ENCODE measurements at regions not wholly inside any gene's neighbourhood (a gene's known extent, or its start where the extent isn't known, plus 50 kb on each side); places are given as distances from the start of the nearest gene placed in this dataset.

DNA sequence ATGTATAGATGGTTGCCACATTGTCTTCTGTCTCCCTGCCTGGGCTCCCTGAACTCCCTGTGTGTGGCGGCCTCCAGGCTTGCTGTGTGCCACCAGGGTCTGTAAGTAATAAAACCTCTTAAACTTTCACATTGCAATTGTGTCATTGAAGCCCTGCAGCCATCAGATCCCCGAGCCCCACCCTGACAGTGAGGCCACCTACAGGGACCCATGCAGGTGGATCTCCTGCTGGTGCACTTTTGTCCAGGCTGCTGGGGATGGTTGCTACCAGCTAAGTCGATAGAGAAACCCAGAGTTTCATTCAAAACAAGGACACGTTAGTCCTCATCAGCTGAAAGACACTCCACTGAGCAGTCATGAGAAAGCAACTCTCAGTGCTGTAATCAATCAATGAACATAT lies 133.6 kb upstream of the PRICKLE2 start:
- DNase-seq (ENCODE audit: low read depth in 3 of 3, low spot score in 2 of 3), result no peak

DNA sequence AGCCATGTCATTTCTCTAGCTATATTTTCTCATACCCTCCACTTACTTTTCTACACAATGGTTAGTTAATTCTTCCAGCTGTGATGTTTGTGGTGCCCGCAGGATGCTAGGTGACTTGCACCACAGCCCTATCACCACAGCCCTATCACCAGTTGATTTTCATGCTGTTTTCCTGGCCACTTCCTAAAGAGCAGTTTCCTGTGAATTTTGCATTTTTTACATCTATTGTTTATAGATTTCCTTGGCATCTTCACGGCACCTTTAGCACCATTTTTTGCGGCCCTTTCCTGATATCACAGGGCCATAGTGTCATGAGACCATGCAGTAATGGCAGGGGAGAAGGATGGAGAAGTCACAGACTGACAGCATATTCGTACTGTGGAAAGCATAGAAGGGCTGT lies 132.9 kb upstream of the PRICKLE2 start:
- DNase-seq (ENCODE audit: low read depth in 3 of 3, low spot score in 2 of 3), result no peak

GRCh38 chr3:64357481-64357880 lies 132.2 kb upstream of the PRICKLE2 start:
- DNase-seq (ENCODE audit: low read depth in 3 of 3, low spot score in 2 of 3), result no peak

DNA sequence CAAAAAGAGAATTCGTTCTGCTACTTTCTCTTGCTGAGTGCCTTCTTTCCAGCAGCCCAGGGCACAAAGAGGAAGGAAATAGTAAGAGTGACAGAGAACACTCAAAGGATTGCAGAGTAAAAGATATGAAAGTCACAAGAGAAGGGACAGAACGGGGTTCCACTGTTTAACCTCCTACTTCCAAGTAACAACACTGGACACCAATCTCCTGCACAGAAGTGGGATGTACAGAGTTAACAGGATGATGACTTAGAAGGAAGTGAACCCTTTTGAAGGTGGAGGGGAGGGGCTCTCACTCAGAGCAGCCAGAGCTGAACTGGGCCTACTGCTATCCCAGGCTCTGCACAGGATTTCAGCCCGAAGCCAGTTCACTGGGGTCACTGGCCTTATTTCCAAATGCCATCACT lies 130.1 kb upstream of the PRICKLE2 start:
- no peak for DNase-seq (ENCODE audit: low read depth in 3 of 3, low spot score in 2 of 3)

- DNase-seq (ENCODE audit: low read depth in 3 of 3, low spot score in 2 of 3), result no peak
These were observed 129.7 kb upstream of the PRICKLE2 start for GRCh38 chr3:64354956-64355355.

DNA sequence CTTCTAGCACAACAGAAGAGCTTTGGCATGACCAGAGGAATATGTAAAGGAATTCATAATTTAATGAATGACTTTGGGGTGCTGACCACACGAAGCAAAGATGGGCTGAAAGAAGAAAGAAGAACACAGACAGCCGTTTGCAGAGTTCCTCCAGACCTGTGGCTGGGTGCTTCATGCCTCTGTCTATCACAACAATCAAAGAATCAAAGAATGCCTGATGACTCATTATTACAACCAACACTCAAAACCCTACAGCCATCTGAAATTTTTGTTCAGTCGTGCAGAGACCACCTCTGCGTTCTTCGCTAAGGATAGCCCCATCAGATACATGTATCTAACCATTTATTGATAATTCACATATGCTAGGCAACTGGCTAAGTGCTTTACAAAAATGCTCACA lies 129.0 kb upstream of the PRICKLE2 start:
- DNase-seq (ENCODE audit: low read depth in 3 of 3, low spot score in 2 of 3), result no peak

DNA sequence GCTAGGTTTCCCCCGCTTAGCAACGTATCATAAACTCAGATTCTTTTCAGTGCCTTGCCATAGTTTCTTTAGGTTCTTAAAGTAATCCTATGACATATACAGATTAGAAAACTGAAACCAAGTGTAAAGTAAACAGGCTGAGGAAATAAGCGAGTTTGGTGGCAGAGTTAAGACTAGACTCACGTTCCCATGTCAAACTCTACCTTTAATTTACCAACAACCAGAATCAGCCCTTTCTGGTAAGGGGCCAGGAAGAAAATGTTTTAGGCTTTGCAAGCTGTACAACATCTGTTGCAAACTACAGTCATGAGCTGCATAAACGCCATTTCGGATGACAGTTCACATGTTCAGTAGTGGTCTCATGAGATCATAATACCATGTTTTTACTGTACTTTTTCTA lies 128.0 kb upstream of the PRICKLE2 start:
- no peak for DNase-seq (ENCODE audit: low read depth in 3 of 3, low spot score in 2 of 3)

- DNase-seq (ENCODE audit: low read depth in 3 of 3, low spot score in 2 of 3), result no peak
These were observed 127.3 kb upstream of the PRICKLE2 start for GRCh38 chr3:64352639-64352992.

GRCh38 chr3:64351713-64352638 lies 126.7 kb upstream of the PRICKLE2 start:
- DNase-seq (ENCODE audit: low read depth in 3 of 3, low spot score in 2 of 3), result no peak

GRCh38 chr3:64349551-64349950 lies 124.3 kb upstream of the PRICKLE2 start:
- DNase-seq (ENCODE audit: low read depth in 3 of 3, low spot score in 2 of 3), result no peak

- DNase-seq (ENCODE audit: low read depth in 3 of 3, low spot score in 2 of 3), result no peak
These were observed 120.1 kb upstream of the PRICKLE2 start for GRCh38 chr3:64345371-64345770.

GRCh38 chr3:64344721-64345207 lies 119.5 kb upstream of the PRICKLE2 start:
- DNase-seq (ENCODE audit: low read depth in 3 of 3, low spot score in 2 of 3), result no peak

- no peak for DNase-seq (ENCODE audit: low read depth in 3 of 3, low spot score in 2 of 3)
These were observed 118.6 kb upstream of the PRICKLE2 start for GRCh38 chr3:64343689-64344430.

DNA sequence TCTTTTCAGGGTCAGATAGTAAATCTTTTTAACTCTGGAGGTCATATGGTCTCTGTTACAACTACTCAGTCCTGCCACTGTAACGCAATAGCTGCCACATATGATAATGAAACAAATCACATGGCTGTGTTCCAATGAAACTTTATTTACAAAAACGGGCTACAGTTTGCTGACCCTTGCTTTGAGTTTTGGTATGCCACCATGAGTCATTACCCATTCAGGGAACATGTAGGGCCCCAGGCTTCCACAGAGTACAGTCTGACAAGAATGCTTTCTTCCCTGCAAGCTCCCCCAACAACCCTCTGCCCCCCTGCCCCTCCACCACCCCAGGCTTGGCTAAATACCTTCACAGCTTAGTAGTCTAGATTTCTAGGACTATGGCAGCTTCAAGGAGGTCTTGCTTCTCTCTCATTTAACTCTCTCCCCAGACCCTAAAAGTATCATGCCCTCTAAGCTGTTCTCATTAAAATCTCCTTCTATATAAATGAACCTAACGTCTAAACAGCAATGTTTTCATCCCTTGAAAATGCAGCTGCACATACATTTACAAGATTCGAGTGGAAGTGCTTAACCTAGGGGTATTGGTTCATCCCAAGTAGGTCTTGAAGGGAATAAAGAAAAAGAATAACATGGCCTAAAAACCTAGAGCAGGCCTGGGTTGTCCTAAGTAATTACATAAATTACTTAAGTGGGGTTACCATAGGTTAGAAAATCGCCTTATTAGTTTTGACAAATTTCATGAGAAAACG lies 117.8 kb upstream of the PRICKLE2 start:
- DNase-seq (ENCODE audit: low read depth in 3 of 3, low spot score in 2 of 3), result no peak

DNA sequence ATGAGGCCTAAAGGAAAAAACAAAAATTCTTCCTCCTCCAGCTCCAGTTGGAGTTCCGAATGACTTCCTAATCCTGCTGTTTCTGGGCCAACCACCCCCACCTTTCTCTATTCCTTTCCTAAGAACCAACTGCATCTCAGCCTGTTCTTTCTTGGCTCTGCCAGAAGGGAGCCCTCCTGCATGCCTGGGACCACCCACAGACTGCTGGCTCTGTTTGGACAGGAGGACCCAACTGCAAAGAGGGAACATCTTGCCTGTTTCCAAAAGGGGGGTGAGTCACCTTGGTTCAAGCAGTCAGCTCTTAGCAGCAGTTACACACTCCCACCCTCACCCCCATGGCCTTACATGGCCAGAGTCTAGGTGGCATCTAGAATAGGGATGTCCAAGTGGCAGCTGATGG lies 116.0 kb upstream of the PRICKLE2 start:
- no peak for DNase-seq (ENCODE audit: low read depth in 3 of 3, low spot score in 2 of 3)

DNA sequence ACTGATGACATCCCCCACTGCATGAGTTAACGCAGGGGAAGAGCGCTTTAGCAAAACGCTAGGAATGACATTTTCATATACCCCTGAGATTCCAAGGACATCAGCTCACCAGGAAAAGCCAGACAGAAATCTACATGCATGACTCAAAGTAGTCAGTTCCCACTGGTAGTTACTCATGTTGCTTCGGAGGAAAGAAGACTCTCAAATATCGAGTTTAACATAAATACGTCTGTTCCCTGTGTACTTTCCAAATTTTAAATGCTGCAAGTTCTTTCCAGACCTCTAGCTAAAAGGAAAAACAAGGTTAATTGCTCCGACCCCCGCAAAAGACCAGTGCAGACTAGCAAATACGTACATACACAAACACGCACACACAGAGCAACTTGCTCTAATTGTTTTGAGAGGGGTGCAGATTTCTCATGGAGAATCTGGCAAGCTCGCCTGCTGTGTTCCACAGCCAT lies 115.4 kb upstream of the PRICKLE2 start:
- DNase-seq (ENCODE audit: low read depth in 3 of 3, low spot score in 2 of 3), result no peak

DNA sequence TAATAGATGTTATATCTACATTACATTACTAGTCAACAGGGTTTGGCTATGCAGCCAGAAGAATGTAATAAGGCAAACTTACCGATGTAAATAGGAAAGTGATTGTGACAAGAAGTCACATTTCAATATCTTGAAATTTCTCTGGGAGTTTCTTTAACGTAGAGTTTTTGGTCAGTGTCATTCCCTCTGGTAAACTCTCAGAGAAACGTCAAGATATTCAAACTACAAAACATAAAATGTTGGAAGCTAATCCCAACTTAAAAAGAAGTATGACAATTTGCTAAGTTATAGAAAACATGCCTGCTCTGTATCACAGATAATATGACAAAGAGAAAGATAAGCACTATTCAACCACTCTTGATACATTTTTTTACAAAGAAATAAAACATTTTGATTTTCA lies 111.2 kb upstream of the PRICKLE2 start:
- no peak for DNase-seq (ENCODE audit: low read depth in 3 of 3, low spot score in 2 of 3)

DNA sequence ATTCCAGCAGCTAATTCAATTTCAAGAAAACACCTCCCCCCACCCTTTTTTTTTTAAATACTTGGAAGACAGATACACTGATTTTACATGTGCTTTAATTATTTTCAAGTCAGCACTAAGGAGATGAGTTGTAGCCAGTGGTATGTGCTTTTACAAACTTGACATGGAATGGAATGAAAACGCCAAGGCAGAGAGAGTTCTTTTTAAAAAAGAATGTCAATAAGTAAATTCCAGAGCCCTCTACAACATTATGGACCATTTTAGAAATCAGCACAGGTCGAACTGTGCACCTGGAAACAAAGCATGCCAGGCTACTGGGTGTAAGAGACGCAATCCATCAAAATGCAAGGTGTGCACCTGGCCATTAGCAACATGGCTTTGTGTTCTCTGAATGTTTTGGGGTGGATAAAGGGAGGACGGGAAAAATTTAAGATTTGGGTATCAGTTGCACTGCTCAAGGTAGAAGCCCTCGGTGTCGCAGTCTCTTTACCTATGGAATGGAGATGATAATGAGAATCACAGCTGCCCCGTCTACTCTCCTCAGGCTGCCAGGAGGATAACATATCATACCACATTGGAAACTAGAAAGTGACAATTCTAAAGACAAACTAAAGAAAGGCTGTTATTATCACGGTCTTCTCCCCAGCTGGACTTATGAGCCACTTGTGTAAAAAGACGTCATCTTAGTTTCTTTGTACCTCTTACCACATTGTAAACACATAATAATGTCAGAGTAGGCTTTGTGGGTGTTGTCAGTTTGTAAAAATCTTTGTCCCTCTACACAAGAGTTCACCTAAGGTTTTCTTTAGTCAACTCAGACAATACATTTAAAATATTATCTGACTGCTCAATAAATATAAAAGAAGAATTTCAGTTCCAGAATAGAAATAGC lies 107.4 kb upstream of the PRICKLE2 start:
- DNase-seq (ENCODE audit: low read depth in 3 of 3, low spot score in 2 of 3), result no peak

DNA sequence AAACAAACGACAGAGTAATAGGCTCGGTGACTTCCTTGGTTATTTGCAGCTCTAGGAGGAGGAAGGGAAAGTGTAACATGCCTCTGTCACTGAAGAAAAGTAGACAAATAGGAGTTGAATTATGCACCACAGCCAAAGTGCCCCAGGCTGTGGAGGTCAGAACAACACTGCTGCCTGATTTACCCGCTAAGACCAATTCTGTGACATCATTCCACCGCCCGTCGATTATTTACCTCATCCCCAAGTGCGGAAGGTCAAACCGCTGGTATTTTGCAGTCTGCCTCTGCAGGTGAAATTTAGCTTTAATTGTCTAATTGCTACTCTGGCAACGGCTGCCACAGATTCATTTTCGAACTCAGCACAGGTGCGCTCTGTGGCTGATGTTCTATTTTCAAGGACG lies 106.3 kb upstream of the PRICKLE2 start:
- no peak for DNase-seq (ENCODE audit: low read depth in 3 of 3, low spot score in 2 of 3)

DNA sequence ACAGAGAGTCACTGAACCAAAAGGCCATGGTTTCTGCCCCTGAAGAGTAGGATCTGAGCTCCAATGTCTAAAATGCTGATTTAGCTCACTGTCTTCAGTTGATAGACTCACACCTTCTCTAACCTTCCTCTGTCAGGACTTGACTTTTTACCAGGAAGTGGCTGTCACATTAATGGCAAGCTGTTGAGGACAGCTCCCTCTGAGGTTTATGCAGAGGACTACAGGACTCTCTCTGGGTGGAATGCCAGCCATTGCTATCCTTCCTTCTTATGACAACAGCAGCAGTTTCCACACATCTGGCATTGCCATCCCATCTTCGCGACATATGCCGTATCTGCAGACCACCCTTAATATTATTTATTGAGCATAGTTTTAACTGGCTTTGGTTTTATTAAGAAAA lies 103.8 kb upstream of the PRICKLE2 start:
- no peak for DNase-seq (ENCODE audit: low read depth in 3 of 3, low spot score in 2 of 3)
